ENCODE measurements at regions not wholly inside any gene's neighbourhood (a gene's known extent, or its start where the extent isn't known, plus 50 kb on each side); places are given as distances from the start of the nearest gene placed in this dataset.

- 56 to 63% methylated on average over 21 to 28 of the region's 28 CpGs for WGBS, 2 donors
- H3K4me1 ChIP-seq = no peaks in the 10 kb centered on the region
Measured at GRCh38 chr2:9145752-9146430, 60.7 kb upstream of the ASAP2 start.

GRCh38 chr2:9145109-9145751, 61.4 kb upstream of the ASAP2 start:
- no peak for DNase-seq
- H3K4me1 ChIP-seq = peaks cover 6% of the 10 kb centered on the region
- peak overlapping the region in 1 of 2 donors; percentile 8 for H3K4me3 ChIP-seq
- TF ChIP-seq CTCF (IDR thresholded peaks at IDR 0.05) (no peak), POLR2A (IDR thresholded peaks at IDR 0.05) (no peak)
- no peak overlapping the region for H3K27ac ChIP-seq
- 41 to 58% methylated on average over 9 to 13 of the region's 13 CpGs for WGBS, 2 donors
- no peaks in the 10 kb centered on the region for H3K9me3 ChIP-seq
- no peaks in the 10 kb centered on the region for H3K36me3 ChIP-seq (ENCODE audit: low read depth, missing control alignments)
- intact Hi-C loops (cut with DNase I; ENCODE audit: low total_unique reads) = no loop called here
- no peaks in the 10 kb centered on the region for H3K27me3 ChIP-seq

More at GRCh38 chr2:9145752-9146430, 60.7 kb upstream of the ASAP2 start:
- no peak for TF ChIP-seq POLR2A (IDR thresholded peaks at IDR 0.05)
- TF ChIP-seq CTCF (IDR thresholded peaks at IDR 0.05) = no peak
- peak; percentile 70 for DNase-seq
- peak overlapping the region in 1 of 2 donors; percentile 8 for H3K4me3 ChIP-seq
- no peaks in the 10 kb centered on the region for H3K36me3 ChIP-seq (ENCODE audit: low read depth, missing control alignments)
- intact Hi-C loops (cut with DNase I; ENCODE audit: low total_unique reads) = no loop called here
- H3K27me3 ChIP-seq = no peaks in the 10 kb centered on the region
- H3K9me3 ChIP-seq = no peaks in the 10 kb centered on the region
- no peak overlapping the region for H3K27ac ChIP-seq

GRCh38 chr2:9144617-9145016, 62.0 kb upstream of the ASAP2 start:
- Histone ChIP-seq H3K9me3 (no peaks in the 10 kb centered on the region), H3K4me1 (peaks cover 9% of the 10 kb centered on the region), H3K27ac (no peak overlapping the region), H3K36me3 (ENCODE audit: low read depth, missing control alignments) (no peaks in the 10 kb centered on the region), H3K4me3 (no peak overlapping the region), H3K27me3 (no peaks in the 10 kb centered on the region)
- 59 to 72% methylated on average over 5 of the region's 5 CpGs for WGBS, 2 donors
- DNase-seq = no peak
- intact Hi-C loops (cut with DNase I; ENCODE audit: low total_unique reads) = no loop called here
- no peak for TF ChIP-seq POLR2A (IDR thresholded peaks at IDR 0.05)
- TF ChIP-seq CTCF (IDR thresholded peaks at IDR 0.05) = no peak

GRCh38 chr2:9144046-9144445, 62.6 kb upstream of the ASAP2 start:
- Histone ChIP-seq H3K27me3 (no peaks in the 10 kb centered on the region), H3K4me1 (peaks cover 9% of the 10 kb centered on the region), H3K9me3 (no peaks in the 10 kb centered on the region), H3K36me3 (ENCODE audit: low read depth, missing control alignments) (no peaks in the 10 kb centered on the region), H3K27ac (no peak overlapping the region), H3K4me3 (no peak overlapping the region)
- intact Hi-C loops (cut with DNase I; ENCODE audit: low total_unique reads) = no loop called here
- TF ChIP-seq CTCF (IDR thresholded peaks at IDR 0.05) (no peak), POLR2A (IDR thresholded peaks at IDR 0.05) (no peak)
- 75 to 88% methylated on average over 1 of the region's 1 CpG for WGBS, 2 donors
- DNase-seq = no peak

Data from testis (tissue), 2 donors.